ENCODE measurements at regions not wholly inside any gene's neighbourhood (a gene's known extent, or its start where the extent isn't known, plus 50 kb on each side); places are given as distances from the start of the nearest gene placed in this dataset.

- DNase-seq: no peak
- no peak overlapping the region for H3K27ac ChIP-seq
- intact Hi-C loops (cut with DNase I): loop anchor here in 1 of 2 donors (10.0 kb wide), 1 partner anchor 102 kb away; no protein-coding TSS in a partner anchor
- no peaks in the 10 kb centered on the region for H3K36me3 ChIP-seq
- H3K9me3 ChIP-seq: no peaks in the 10 kb centered on the region
- H3K4me1 ChIP-seq: peaks cover 0 to 9% (median 0%) of the 10 kb centered on the region in 4 donors
- TF ChIP-seq, protein P1, sequence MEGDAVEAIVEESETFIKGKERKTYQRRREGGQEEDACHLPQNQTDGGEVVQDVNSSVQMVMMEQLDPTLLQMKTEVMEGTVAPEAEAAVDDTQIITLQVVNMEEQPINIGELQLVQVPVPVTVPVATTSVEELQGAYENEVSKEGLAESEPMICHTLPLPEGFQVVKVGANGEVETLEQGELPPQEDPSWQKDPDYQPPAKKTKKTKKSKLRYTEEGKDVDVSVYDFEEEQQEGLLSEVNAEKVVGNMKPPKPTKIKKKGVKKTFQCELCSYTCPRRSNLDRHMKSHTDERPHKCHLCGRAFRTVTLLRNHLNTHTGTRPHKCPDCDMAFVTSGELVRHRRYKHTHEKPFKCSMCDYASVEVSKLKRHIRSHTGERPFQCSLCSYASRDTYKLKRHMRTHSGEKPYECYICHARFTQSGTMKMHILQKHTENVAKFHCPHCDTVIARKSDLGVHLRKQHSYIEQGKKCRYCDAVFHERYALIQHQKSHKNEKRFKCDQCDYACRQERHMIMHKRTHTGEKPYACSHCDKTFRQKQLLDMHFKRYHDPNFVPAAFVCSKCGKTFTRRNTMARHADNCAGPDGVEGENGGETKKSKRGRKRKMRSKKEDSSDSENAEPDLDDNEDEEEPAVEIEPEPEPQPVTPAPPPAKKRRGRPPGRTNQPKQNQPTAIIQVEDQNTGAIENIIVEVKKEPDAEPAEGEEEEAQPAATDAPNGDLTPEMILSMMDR (IDR thresholded peaks at IDR 0.05): no peak
- TF ChIP-seq POLR2A (IDR thresholded peaks at IDR 0.05): no peak
- ATAC-seq: no peak
- H3K27me3 ChIP-seq: no peaks in the 10 kb centered on the region
- H3K4me3 ChIP-seq: no peak overlapping the region
Observed at GRCh38 chr4:38572793-38573192, 91.2 kb upstream of the KLF3 start.

- TF ChIP-seq POLR2A (IDR thresholded peaks at IDR 0.05): no peak
- TF ChIP-seq, protein P1 (IDR thresholded peaks at IDR 0.05): no peak
- no peaks in the 10 kb centered on the region for H3K27me3 ChIP-seq
- intact Hi-C loops (cut with DNase I): loop anchor here in 1 of 2 donors (10.0 kb wide), 1 partner anchor 100 kb away; no protein-coding TSS in a partner anchor
- H3K27ac ChIP-seq: no peak overlapping the region
- ATAC-seq (peak; percentile 93 to 97 (median 97)), DNase-seq (peak; percentile 77 to 85 (median 83))
- H3K36me3 ChIP-seq: no peaks in the 10 kb centered on the region
- 22% methylated on average over 15 of the region's 17 CpGs for WGBS (ENCODE audit: insufficient coverage, low coverage, low lambda C conversion rate, missing lambda C conversion rate)
- peaks cover 0 to 9% (median 0%) of the 10 kb centered on the region in 4 donors for H3K4me1 ChIP-seq
- no peak overlapping the region for H3K4me3 ChIP-seq
- H3K9me3 ChIP-seq: no peaks in the 10 kb centered on the region
Observed at GRCh38 chr4:38574559-38575333, 89.3 kb upstream of the KLF3 start.

GRCh38 chr4:38576767-38577166 lies 87.2 kb upstream of the KLF3 start:
- DNase-seq: no peak
- Histone ChIP-seq H3K4me1 (peaks cover 0 to 9% (median 0%) of the 10 kb centered on the region in 4 donors), H3K36me3 (no peaks in the 10 kb centered on the region), H3K27me3 (no peaks in the 10 kb centered on the region), H3K4me3 (no peak overlapping the region), H3K9me3 (no peaks in the 10 kb centered on the region), H3K27ac (no peak overlapping the region)
- intact Hi-C loops (cut with DNase I): loop anchor here in 1 of 2 donors (10.0 kb wide), 1 partner anchor 98 kb away; no protein-coding TSS in a partner anchor
- no peak for ATAC-seq
- TF ChIP-seq POLR2A (IDR thresholded peaks at IDR 0.05): no peak
- TF ChIP-seq, protein P1 (IDR thresholded peaks at IDR 0.05): no peak
- WGBS (ENCODE audit: insufficient coverage, low coverage, low lambda C conversion rate, missing lambda C conversion rate): 88% methylated on average over 3 of the region's 3 CpGs

GRCh38 chr4:38577462-38577861 lies 86.5 kb upstream of the KLF3 start:
- Histone ChIP-seq H3K4me1 (peaks cover 0 to 9% (median 0%) of the 10 kb centered on the region in 4 donors), H3K36me3 (no peaks in the 10 kb centered on the region), H3K9me3 (no peaks in the 10 kb centered on the region), H3K4me3 (no peak overlapping the region), H3K27ac (no peak overlapping the region), H3K27me3 (no peaks in the 10 kb centered on the region)
- DNase-seq (no peak), ATAC-seq (no peak)
- intact Hi-C loops (cut with DNase I): loop anchor here in 1 of 2 donors (10.0 kb wide), 1 partner anchor 97 kb away; no protein-coding TSS in a partner anchor
- TF ChIP-seq, protein P1 (IDR thresholded peaks at IDR 0.05): no peak
- TF ChIP-seq POLR2A (IDR thresholded peaks at IDR 0.05): no peak

All from right lobe of liver (tissue), 6 donors.